CD14-positive monocyte (primary cell): ENCODE measurements at regions not wholly inside any gene's neighbourhood (a gene's known extent, or its start where the extent isn't known, plus 50 kb on each side); places are given as distances from the start of the nearest gene placed in this dataset.

ENCODE experiments used
- DNase-seq, 3 donors: peaks; one replicate each; pipeline ENCODE4 v3.0.0-alpha.2; 2011 to 2022
- H2AFZ ChIP-seq: 2 replicates; pipeline ENCODE4 v1.6.0; 2012; ENCODE audit warnings: mild to moderate bottlenecking, low read depth, low read length, inconsistent platforms; ENCODE audit not compliant: insufficient read depth, poor library complexity, severe bottlenecking
- H3K27ac ChIP-seq, 2 donors: 1 replicate in 1 of 2; 2 replicates in 1 of 2; pipeline ENCODE4 v1.5.1; 2012 to 2013; ENCODE audit warnings: low read length in 2 of 2, control low read depth in 1 of 2, inconsistent platforms in 1 of 2, low read depth in 1 of 2, mild to moderate bottlenecking in 1 of 2
- H3K27me3 ChIP-seq, 2 donors: one replicate each; pipeline versions ENCODE4 v1.6.0 to v1.6.1; 2011 to 2013; ENCODE audit warnings: low read length in 2 of 2; ENCODE audit not compliant: control insufficient read depth in 2 of 2, insufficient read depth in 2 of 2
- H3K36me3 ChIP-seq, 2 donors: replicated peaks in 1 of 2; 1 replicate in 1 of 2; 2 replicates in 1 of 2; pipeline versions ENCODE4 v1.5.1 to v1.6.1; 2012 to 2013; ENCODE audit warnings: low read length in 2 of 2, control low read depth in 1 of 2, inconsistent platforms in 1 of 2, mild to moderate bottlenecking in 1 of 2; ENCODE audit not compliant: insufficient read depth in 2 of 2, control insufficient read depth in 1 of 2
- H3K4me1 ChIP-seq, 2 donors: 1 replicate in 1 of 2; 2 replicates in 1 of 2; pipeline versions ENCODE4 v1.5.1 to v1.6.1; 2012 to 2013; ENCODE audit warnings: low read length in 2 of 2, control low read depth in 1 of 2, inconsistent platforms in 1 of 2, mild to moderate bottlenecking in 1 of 2, moderate library complexity in 1 of 2; ENCODE audit not compliant: insufficient read depth in 2 of 2, control insufficient read depth in 1 of 2
- H3K4me2 ChIP-seq: replicated peaks from 2 replicates; pipeline ENCODE3; 2012; ENCODE audit warnings: low read length, moderate library complexity, mild to moderate bottlenecking; ENCODE audit not compliant: poor library complexity, severe bottlenecking; ENCODE audit errors: extremely low read depth
- H3K4me3 ChIP-seq, 3 experiments: fragments of 200-600 bp in 1 of 3; sonication (generic) in 1 of 3; replicated peaks in 1 of 3; 1 replicate in 2 of 3; 2 replicates in 1 of 3; pipeline ENCODE4 v1.5.1; 2011 to 2013; ENCODE audit warnings: low read length in 3 of 3, mild to moderate bottlenecking in 3 of 3, control low read depth in 2 of 3, low read depth in 2 of 3, inconsistent platforms in 1 of 3, moderate library complexity in 1 of 3
- H3K79me2 ChIP-seq: 2 replicates; pipeline ENCODE4 v1.6.0; 2012; ENCODE audit warnings: mild to moderate bottlenecking, control low read depth, inconsistent platforms, low read length, moderate library complexity; ENCODE audit not compliant: insufficient read depth
- H3K9ac ChIP-seq: 2 replicates; pipeline ENCODE4 v1.6.0; 2017; ENCODE audit warnings: low read length, mild to moderate bottlenecking; ENCODE audit not compliant: insufficient read depth, poor library complexity, severe bottlenecking
- H3K9me3 ChIP-seq, 2 donors: replicated peaks in 1 of 2; 1 replicate in 1 of 2; 2 replicates in 1 of 2; pipeline versions ENCODE4 v1.5.1 to v1.6.1; 2012 to 2013; ENCODE audit warnings: low read length in 2 of 2, control low read depth in 1 of 2; ENCODE audit not compliant: control insufficient read depth in 1 of 2, insufficient read depth in 1 of 2
- H4K20me1 ChIP-seq: 2 replicates; pipeline ENCODE4 v1.6.0; 2012; ENCODE audit warnings: mild to moderate bottlenecking, low read length, control low read depth, moderate library complexity; ENCODE audit not compliant: insufficient read depth
- H3K27ac Mint-ChIP-seq, 7 donors: one replicate each; pipeline ENCODE4 v1.8.0; 2020; ENCODE audit warnings: mild to moderate bottlenecking in 7 of 7, mixed read lengths in 7 of 7, moderate library complexity in 6 of 7, inconsistent platforms in 2 of 7
- H3K27me3 Mint-ChIP-seq, 3 donors: one replicate each; pipeline ENCODE4 v1.8.0; 2021 to 2022; ENCODE audit warnings: low read depth in 3 of 3, mild to moderate bottlenecking in 3 of 3, mixed read lengths in 3 of 3, moderate library complexity in 3 of 3, inconsistent platforms in 1 of 3
- H3K36me3 Mint-ChIP-seq, 2 donors: one replicate each; pipeline ENCODE4 v1.8.0; 2020; ENCODE audit warnings: mixed read lengths in 2 of 2, inconsistent platforms in 1 of 2, mild to moderate bottlenecking in 1 of 2
- H3K4me1 Mint-ChIP-seq: one replicate; pipeline ENCODE4 v1.8.0; 2020; ENCODE audit warnings: mild to moderate bottlenecking, mixed read lengths
- H3K4me3 Mint-ChIP-seq, 2 donors: one replicate each; pipeline ENCODE4 v1.8.0; 2020; ENCODE audit warnings: mild to moderate bottlenecking in 2 of 2, mixed read lengths in 2 of 2, moderate library complexity in 1 of 2
- H3K9me3 Mint-ChIP-seq, 7 donors: one replicate each; pipeline ENCODE4 v1.8.0; 2020 to 2022; ENCODE audit warnings: mixed read lengths in 7 of 7, mild to moderate bottlenecking in 6 of 7, moderate library complexity in 6 of 7, inconsistent platforms in 2 of 7
- CTCF ChIP-seq: fragments of 200-600 bp; IDR thresholded peaks from one replicate; pipeline ENCODE4 v1.8.0; 2022; ENCODE audit warnings: antibody characterized with exemption, mild to moderate bottlenecking
- WGBS: methylation state at CpG from one replicate; pipeline ENCODE4 v1.1.5; 2013; ENCODE audit warnings: missing lambda C conversion rate; ENCODE audit not compliant: insufficient coverage; 5-methylcytosine and 5-hydroxymethylcytosine counted together
- intact Hi-C, 2 donors: fragments of 100-400 bp; cut with micrococcal nuclease; formaldehyde crosslinking; loops; one replicate each; pipeline versions ENCODE4 v1.15.0 to v1.15.1; 2023

DNA sequence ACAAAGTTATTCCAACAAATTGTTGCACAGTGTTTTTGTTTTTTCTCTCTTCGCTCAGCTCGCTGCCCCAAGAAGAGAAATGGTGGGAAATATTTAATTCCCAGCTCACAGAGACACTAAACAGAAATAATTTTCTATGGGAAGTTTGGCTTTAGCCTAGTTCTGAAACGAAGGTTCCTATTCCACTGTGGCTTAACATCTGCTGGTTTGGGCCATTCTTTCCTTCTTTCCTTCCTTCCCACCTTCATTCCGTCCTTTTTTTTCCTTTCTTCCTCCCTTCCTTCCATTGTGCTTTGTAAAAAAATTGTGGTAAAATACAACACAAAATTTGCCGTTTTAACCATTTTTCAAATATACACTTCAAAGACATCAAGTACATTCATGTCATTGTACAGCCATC, 393.5 kb upstream of the SOX9 start:
- Histone ChIP-seq H3K36me3 (no peaks in the 10 kb centered on the region), H3K4me1 (no peaks in the 10 kb centered on the region), H3K27ac (no peak overlapping the region), H3K4me3 (no peak overlapping the region), H3K79me2 (no peaks in the 10 kb centered on the region), H3K27me3 (no peaks in the 10 kb centered on the region), H4K20me1 (no peaks in the 10 kb centered on the region), H3K4me2 (no peak overlapping the region), H3K9me3 (peaks cover 0 to 10% of the 10 kb centered on the region in 2 donors), H2AFZ (no peak overlapping the region), H3K9ac (no peak overlapping the region)
- no peak overlapping the region for H3K4me3 Mint-ChIP-seq
- intact Hi-C loops = no loop called here
- no peak for DNase-seq
- no peaks in the 10 kb centered on the region for H3K4me1 Mint-ChIP-seq
- 91% methylated on average over 1 of the region's 5 CpGs for WGBS
- no peak overlapping the region for H3K27ac Mint-ChIP-seq
- no peak for TF ChIP-seq CTCF
- peaks cover 0 to 7% (median 3%) of the 10 kb centered on the region in 7 donors for H3K9me3 Mint-ChIP-seq
- H3K36me3 Mint-ChIP-seq = no peaks in the 10 kb centered on the region
- no peaks in the 10 kb centered on the region for H3K27me3 Mint-ChIP-seq

- H3K4me2 ChIP-seq = no peak overlapping the region
- peaks cover 0 to 10% of the 10 kb centered on the region in 2 donors for H3K9me3 ChIP-seq
- no peaks in the 10 kb centered on the region for H3K4me1 ChIP-seq
- no peak for DNase-seq
- no peaks in the 10 kb centered on the region for H3K36me3 Mint-ChIP-seq
- no peak overlapping the region for H3K4me3 ChIP-seq
- H2AFZ ChIP-seq = no peak overlapping the region
- H3K27me3 ChIP-seq = no peaks in the 10 kb centered on the region
- no peaks in the 10 kb centered on the region for H3K79me2 ChIP-seq
- H4K20me1 ChIP-seq = no peaks in the 10 kb centered on the region
- no peak overlapping the region for H3K27ac Mint-ChIP-seq
- 100% methylated on average over 1 of the region's 3 CpGs for WGBS
- H3K9me3 Mint-ChIP-seq = peaks cover 0 to 7% (median 3%) of the 10 kb centered on the region in 7 donors
- no peak overlapping the region for H3K27ac ChIP-seq
- H3K9ac ChIP-seq = no peak overlapping the region
- no peaks in the 10 kb centered on the region for H3K27me3 Mint-ChIP-seq
- no peak overlapping the region for H3K4me3 Mint-ChIP-seq
- intact Hi-C loops = no loop called here
- H3K36me3 ChIP-seq = no peaks in the 10 kb centered on the region
- H3K4me1 Mint-ChIP-seq = no peaks in the 10 kb centered on the region
- TF ChIP-seq CTCF = no peak
Measured at GRCh38 chr17:71727723-71728122, 393.1 kb upstream of the SOX9 start.
